DOHH2 (cell line): ENCODE measurements at regions not wholly inside any gene's neighbourhood (a gene's known extent, or its start where the extent isn't known, plus 50 kb on each side); places are given as distances from the start of the nearest gene placed in this dataset.
A peak's percentile ranks its signal among the peaks of the same experiment; 100 is the strongest.

Source experiments
- H3F3A ChIP-seq: fragments of 200-600 bp; sonication (generic), shearing (Covaris generic); 2 replicates; pipeline ENCODE4 v1.6.0; 2016; ENCODE audit warnings: antibody characterized with exemption, mild to moderate bottlenecking; ENCODE audit not compliant: control insufficient read depth, insufficient read depth
- H3K27ac ChIP-seq: fragments of 200-600 bp; sonication (generic); 2 replicates; pipeline ENCODE4 v1.5.1; 2014; ENCODE audit warnings: low read depth, mild to moderate bottlenecking, low read length, moderate library complexity
- H3K27me3 ChIP-seq: fragments of 200-600 bp; sonication (generic); 2 replicates; pipeline ENCODE4 v1.6.1; 2014; ENCODE audit warnings: mild to moderate bottlenecking, low read length, mixed read lengths; ENCODE audit not compliant: control insufficient read depth
- H3K36me3 ChIP-seq: fragments of 200-600 bp; sonication (generic); 2 replicates; pipeline ENCODE4 v1.6.1; 2014; ENCODE audit warnings: mild to moderate bottlenecking, low read length, moderate library complexity, mixed read lengths; ENCODE audit not compliant: control insufficient read depth
- H3K4me1 ChIP-seq: fragments of 200-600 bp; sonication (generic); 2 replicates; pipeline ENCODE4 v1.6.1; 2014; ENCODE audit warnings: mild to moderate bottlenecking, low read length, mixed read lengths; ENCODE audit not compliant: control insufficient read depth
- H3K4me2 ChIP-seq: fragments of 200-600 bp; sonication (generic); 2 replicates; pipeline ENCODE4 v1.6.0; 2014; ENCODE audit warnings: mild to moderate bottlenecking, low read length, moderate library complexity
- H3K4me3 ChIP-seq: fragments of 200-600 bp; sonication (generic); 2 replicates; pipeline ENCODE4 v1.5.1; 2014; ENCODE audit warnings: mild to moderate bottlenecking, low read length, mixed read lengths
- H3K79me2 ChIP-seq: fragments of 200-600 bp; sonication (generic); 2 replicates; pipeline ENCODE4 v1.6.1; 2014; ENCODE audit warnings: mild to moderate bottlenecking, low read length, mixed read lengths; ENCODE audit not compliant: control insufficient read depth
- H3K9me2 ChIP-seq: fragments of 200-600 bp; sonication (generic); replicated peaks from 2 replicates; pipeline ENCODE4 v1.6.1; 2014; ENCODE audit warnings: mild to moderate bottlenecking, low read length, mixed read lengths; ENCODE audit not compliant: control insufficient read depth
- H3K9me3 ChIP-seq: fragments of 200-600 bp; sonication (generic); 2 replicates; pipeline ENCODE4 v1.6.1; 2014; ENCODE audit warnings: antibody characterized with exemption, low read length, mixed read lengths; ENCODE audit not compliant: control insufficient read depth, insufficient read depth
- H4K20me1 ChIP-seq: fragments of 200-600 bp; sonication (generic); 2 replicates; pipeline ENCODE4 v1.6.0; 2014; ENCODE audit warnings: low read depth, mild to moderate bottlenecking, antibody characterized with exemption, low read length, moderate library complexity; ENCODE audit not compliant: control insufficient read depth, insufficient read depth
- EZH2phosphoT487 ChIP-seq: fragments of 200-600 bp; sonication (generic); IDR thresholded peaks from 2 replicates; pipeline ENCODE4 v1.6.1; 2017; ENCODE audit warnings: borderline replicate concordance, mild to moderate bottlenecking, antibody characterized with exemption, low read length, moderate library complexity, mixed read lengths
- TF ChIP-seq, protein P1 (sequence below): fragments of 200-600 bp; sonication (generic); IDR thresholded peaks from one replicate; pipeline ENCODE4 v1.5.1; 2014; ENCODE audit warnings: antibody characterized with exemption, mild to moderate bottlenecking, low read depth, low read length; ENCODE audit not compliant: poor library complexity, severe bottlenecking

DNA sequence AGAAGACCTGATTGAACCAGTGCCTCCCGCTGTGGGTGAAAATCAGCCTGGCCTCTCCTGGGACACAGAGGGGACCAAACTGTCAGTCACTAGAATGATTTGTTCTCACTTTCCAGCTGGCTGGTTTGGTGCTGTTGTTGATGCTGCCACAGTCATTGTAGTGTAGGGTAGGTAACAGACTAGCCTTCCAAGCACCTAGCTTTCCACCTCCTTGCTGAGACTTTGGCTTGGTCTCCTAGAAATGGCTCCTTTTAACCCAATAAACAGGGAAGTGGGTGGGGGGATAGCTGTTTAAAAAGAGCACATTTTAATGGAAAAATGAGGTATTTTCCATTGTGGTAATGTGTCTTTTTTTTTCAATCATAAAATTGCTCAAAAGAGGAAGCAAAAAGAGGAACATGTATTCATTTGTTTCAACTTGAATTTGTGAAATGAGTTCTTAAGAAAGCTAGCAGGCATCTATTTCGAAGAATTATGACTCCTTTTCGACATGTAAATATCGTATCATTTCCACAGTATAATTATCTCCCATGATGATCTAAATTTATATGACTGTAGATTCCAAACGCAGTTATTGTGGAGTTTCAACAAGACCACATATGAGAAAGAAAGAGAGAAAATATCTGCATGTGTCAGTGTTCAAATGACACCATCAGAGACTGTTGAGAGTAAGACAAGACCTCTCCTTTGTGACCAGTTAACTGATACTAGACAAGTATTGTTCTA lies 190.1 kb downstream of the HLX start:
- Histone ChIP-seq H3K27ac (no peak overlapping the region), H3F3A (peaks cover 3% of the 10 kb centered on the region; the same call in 1 of the 2 replicates), H3K79me2 (no peaks in the 10 kb centered on the region), H4K20me1 (0 out of 2 replicates have a peak, but pooled peaks cover 2% of the 10 kb centered on the region), H3K4me3 (peak overlapping the region; percentile 16; the same call in 1 of the 2 replicates), H3K4me1 (peaks cover 23% of the 10 kb centered on the region), H3K4me2 (peak overlapping the region; percentile 54), H3K9me3 (no peaks in the 10 kb centered on the region), H3K36me3 (no peaks in the 10 kb centered on the region), H3K9me2 (no peaks in the 10 kb centered on the region), H3K27me3 (peaks cover 18% of the 10 kb centered on the region)
- TF ChIP-seq EZH2phosphoT487 = no peak
- TF ChIP-seq, protein P1, sequence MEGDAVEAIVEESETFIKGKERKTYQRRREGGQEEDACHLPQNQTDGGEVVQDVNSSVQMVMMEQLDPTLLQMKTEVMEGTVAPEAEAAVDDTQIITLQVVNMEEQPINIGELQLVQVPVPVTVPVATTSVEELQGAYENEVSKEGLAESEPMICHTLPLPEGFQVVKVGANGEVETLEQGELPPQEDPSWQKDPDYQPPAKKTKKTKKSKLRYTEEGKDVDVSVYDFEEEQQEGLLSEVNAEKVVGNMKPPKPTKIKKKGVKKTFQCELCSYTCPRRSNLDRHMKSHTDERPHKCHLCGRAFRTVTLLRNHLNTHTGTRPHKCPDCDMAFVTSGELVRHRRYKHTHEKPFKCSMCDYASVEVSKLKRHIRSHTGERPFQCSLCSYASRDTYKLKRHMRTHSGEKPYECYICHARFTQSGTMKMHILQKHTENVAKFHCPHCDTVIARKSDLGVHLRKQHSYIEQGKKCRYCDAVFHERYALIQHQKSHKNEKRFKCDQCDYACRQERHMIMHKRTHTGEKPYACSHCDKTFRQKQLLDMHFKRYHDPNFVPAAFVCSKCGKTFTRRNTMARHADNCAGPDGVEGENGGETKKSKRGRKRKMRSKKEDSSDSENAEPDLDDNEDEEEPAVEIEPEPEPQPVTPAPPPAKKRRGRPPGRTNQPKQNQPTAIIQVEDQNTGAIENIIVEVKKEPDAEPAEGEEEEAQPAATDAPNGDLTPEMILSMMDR = no peak

DNA sequence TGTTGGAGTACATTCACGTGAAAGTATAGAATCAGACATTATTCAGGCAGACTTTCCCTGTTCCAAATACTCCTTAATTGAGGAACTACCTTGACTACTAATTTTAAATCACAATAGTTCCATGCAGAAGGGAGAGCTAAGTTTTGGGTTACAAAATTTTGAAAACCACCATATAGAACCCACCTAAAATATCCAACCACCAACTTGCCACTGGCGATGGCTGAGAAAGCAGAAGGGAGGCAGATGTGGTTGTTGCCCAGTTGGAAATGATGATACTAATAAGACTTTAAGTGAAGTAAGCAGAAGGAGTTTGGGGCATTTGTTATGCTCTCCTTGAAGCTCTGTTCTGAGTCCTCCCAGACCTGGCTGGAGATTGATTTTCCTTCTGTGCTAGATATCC lies 190.7 kb downstream of the HLX start:
- Histone ChIP-seq H3F3A (peaks cover 3% of the 10 kb centered on the region; the same call in 1 of the 2 replicates), H3K36me3 (no peaks in the 10 kb centered on the region), H3K4me2 (peak overlapping the region; percentile 54), H4K20me1 (0 out of 2 replicates have a peak, but pooled peaks cover 2% of the 10 kb centered on the region), H3K4me1 (peaks cover 23% of the 10 kb centered on the region), H3K79me2 (no peaks in the 10 kb centered on the region), H3K27ac (no peak overlapping the region), H3K4me3 (no peak overlapping the region), H3K27me3 (peaks cover 18% of the 10 kb centered on the region), H3K9me2 (no peaks in the 10 kb centered on the region), H3K9me3 (no peaks in the 10 kb centered on the region)
- no peak for TF ChIP-seq EZH2phosphoT487
- TF ChIP-seq, protein P1 = no peak

DNA sequence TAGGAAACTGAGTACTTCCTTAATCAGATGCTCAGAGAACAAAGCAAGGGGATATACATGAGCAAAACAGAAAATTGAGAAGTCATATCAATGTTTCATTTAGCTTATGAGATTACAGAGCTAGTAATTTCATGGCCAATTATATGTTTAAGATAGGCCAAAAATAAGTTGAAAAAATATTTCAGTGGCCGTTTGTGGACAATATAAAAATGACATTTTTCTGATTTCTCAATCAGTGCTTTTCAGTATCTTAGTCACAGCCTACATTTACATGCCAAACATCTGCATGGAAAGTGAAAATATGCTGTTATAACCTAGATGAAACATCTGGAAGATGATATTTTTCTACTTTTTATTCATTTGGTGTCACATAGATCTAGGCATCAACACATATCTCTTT lies 192.5 kb downstream of the HLX start:
- Histone ChIP-seq H3K9me3 (no peaks in the 10 kb centered on the region), H3K4me1 (peaks cover 23% of the 10 kb centered on the region), H3K4me3 (no peak overlapping the region), H4K20me1 (0 out of 2 replicates have a peak, but pooled peaks cover 2% of the 10 kb centered on the region), H3K79me2 (no peaks in the 10 kb centered on the region), H3K27ac (no peak overlapping the region), H3K4me2 (no peak overlapping the region), H3K9me2 (no peaks in the 10 kb centered on the region), H3K27me3 (peaks cover 15% of the 10 kb centered on the region), H3K36me3 (no peaks in the 10 kb centered on the region), H3F3A (peaks cover 3% of the 10 kb centered on the region; the same call in 1 of the 2 replicates)
- TF ChIP-seq, protein P1 = no peak
- no peak for TF ChIP-seq EZH2phosphoT487
